ENCODE measurements at regions not wholly inside any gene's neighbourhood (a gene's known extent, or its start where the extent isn't known, plus 50 kb on each side); places are given as distances from the start of the nearest gene placed in this dataset.

- Mint-ChIP-seq H3K9me3 (no peaks in the 10 kb centered on the region), H3K27ac (no peak overlapping the region), H3K4me1 (peaks cover 36% of the 10 kb centered on the region), H3K27me3 (ENCODE audit: low read depth) (no peaks in the 10 kb centered on the region), H3K4me3 (no peak overlapping the region), H3K36me3 (no peaks in the 10 kb centered on the region)
- no peak for TF ChIP-seq CTCF (IDR thresholded peaks at IDR 0.05; ENCODE audit: unreplicated experiment)
- DNase-seq (ENCODE audit: low spot score in 2 of 2, unreplicated experiment in 2 of 2), result no peak
Measured at GRCh38 chr13:99044764-99045163, 66.9 kb upstream of the DOCK9 start.

- peaks cover 40% of the 10 kb centered on the region for H3K4me1 Mint-ChIP-seq
Measured at GRCh38 chr13:99045396-99045795, 67.5 kb upstream of the DOCK9 start.

GRCh38 chr13:99046851-99047250, 69.0 kb upstream of the DOCK9 start:
- Mint-ChIP-seq H3K27me3 (ENCODE audit: low read depth) (no peaks in the 10 kb centered on the region), H3K9me3 (no peaks in the 10 kb centered on the region), H3K4me3 (no peak overlapping the region), H3K36me3 (no peaks in the 10 kb centered on the region), H3K4me1 (peaks cover 27% of the 10 kb centered on the region), H3K27ac (no peak overlapping the region)
- no peak for DNase-seq (ENCODE audit: low spot score in 2 of 2, unreplicated experiment in 2 of 2)
- no peak for TF ChIP-seq CTCF (IDR thresholded peaks at IDR 0.05; ENCODE audit: unreplicated experiment)

More at GRCh38 chr13:99045396-99045795, 67.5 kb upstream of the DOCK9 start:
- H3K27ac Mint-ChIP-seq, result no peak overlapping the region
- no peaks in the 10 kb centered on the region for H3K36me3 Mint-ChIP-seq
- DNase-seq (ENCODE audit: low spot score in 2 of 2, unreplicated experiment in 2 of 2), result no peak
- TF ChIP-seq CTCF (IDR thresholded peaks at IDR 0.05; ENCODE audit: unreplicated experiment), result no peak
- no peaks in the 10 kb centered on the region for H3K9me3 Mint-ChIP-seq
- H3K27me3 Mint-ChIP-seq (ENCODE audit: low read depth), result no peaks in the 10 kb centered on the region
- H3K4me3 Mint-ChIP-seq, result no peak overlapping the region

- no peaks in the 10 kb centered on the region for H3K27me3 Mint-ChIP-seq (ENCODE audit: low read depth)
- H3K4me3 Mint-ChIP-seq, result no peak overlapping the region
- H3K27ac Mint-ChIP-seq, result no peak overlapping the region
- H3K9me3 Mint-ChIP-seq, result no peaks in the 10 kb centered on the region
- H3K4me1 Mint-ChIP-seq, result peaks cover 34% of the 10 kb centered on the region
- no peaks in the 10 kb centered on the region for H3K36me3 Mint-ChIP-seq
- TF ChIP-seq CTCF (IDR thresholded peaks at IDR 0.05; ENCODE audit: unreplicated experiment), result no peak
- DNase-seq (ENCODE audit: low spot score in 2 of 2, unreplicated experiment in 2 of 2), result no peak
Measured at GRCh38 chr13:99050983-99051488, 73.2 kb upstream of the DOCK9 start.

GRCh38 chr13:99051768-99052455, 74.0 kb upstream of the DOCK9 start:
- no peaks in the 10 kb centered on the region for H3K27me3 Mint-ChIP-seq (ENCODE audit: low read depth)
- H3K36me3 Mint-ChIP-seq, result no peaks in the 10 kb centered on the region
- TF ChIP-seq CTCF (IDR thresholded peaks at IDR 0.05; ENCODE audit: unreplicated experiment), result no peak
- no peak for DNase-seq (ENCODE audit: low spot score in 2 of 2, unreplicated experiment in 2 of 2)
- no peak overlapping the region for H3K4me3 Mint-ChIP-seq
- no peak overlapping the region for H3K27ac Mint-ChIP-seq
- no peaks in the 10 kb centered on the region for H3K9me3 Mint-ChIP-seq
- H3K4me1 Mint-ChIP-seq, result peaks cover 29% of the 10 kb centered on the region

Data from mesothelial cell of epicardium (in vitro differentiated cells).